PC-3 (cell line): ENCODE measurements at regions not wholly inside any gene's neighbourhood (a gene's known extent, or its start where the extent isn't known, plus 50 kb on each side); places are given as distances from the start of the nearest gene placed in this dataset.

ENCODE experiments used
- ATAC-seq: fragments of 200-7000 bp; cut with Tn5 transposase; 2 replicates; pipeline ENCODE4 v1.9.1; 2020; ENCODE audit warnings: mild to moderate bottlenecking, moderate library complexity
- BruUV-seq: library from RNA; stranded (reverse); fragments of 400-500 nt; replicated peaks from 2 replicates; lab custom pipeline; 2021; lab: Mats Ljungman, UMichigan
- CTCF ChIA-PET: fragments of 300-600 bp; sonication (Branson Sonifier 250); formaldehyde crosslinking; loops from one replicate; lab custom pipeline; 2022; ENCODE audit warnings: antibody characterized with exemption; lab: Charles Lee
- POLR2A ChIA-PET: fragments of 300-600 bp; sonication (Branson Sonifier 250); formaldehyde crosslinking; loops from one replicate; lab custom pipeline; 2022; ENCODE audit warnings: antibody characterized with exemption; ENCODE audit not compliant: unreplicated experiment; lab: Charles Lee
- DNase-seq: peaks from one replicate; pipeline ENCODE4 v3.0.0-alpha.2; 2015
- H2AFZ ChIP-seq: fragments of 300-600 bp; sonication (generic); 2 replicates; pipeline ENCODE4 v1.6.0; 2016; ENCODE audit warnings: antibody characterized with exemption, low read length
- H3F3A ChIP-seq: fragments of 300-600 bp; sonication (generic); one replicate; pipeline ENCODE4 v1.6.0; 2017; ENCODE audit warnings: antibody characterized with exemption, low read length, control low read depth, mild to moderate bottlenecking; ENCODE audit not compliant: unreplicated experiment
- H3K27ac ChIP-seq: fragments of 300-600 bp; sonication (generic); 2 replicates; pipeline ENCODE4 v1.5.1; 2016; ENCODE audit warnings: mild to moderate bottlenecking, low read length
- H3K27me3 ChIP-seq: fragments of 300-600 bp; sonication (generic); 2 replicates; pipeline ENCODE4 v1.6.1; 2016; ENCODE audit warnings: low read length, mixed read lengths
- H3K36me3 ChIP-seq: fragments of 300-600 bp; sonication (generic); 2 replicates; pipeline ENCODE4 v1.6.1; 2016; ENCODE audit warnings: low read depth, mixed run types, low read length, mixed read lengths
- H3K4me1 ChIP-seq: fragments of 300-600 bp; sonication (generic); 2 replicates; pipeline ENCODE4 v1.5.1; 2016; ENCODE audit warnings: low read length; ENCODE audit not compliant: insufficient read depth
- H3K4me2 ChIP-seq: fragments of 300-600 bp; sonication (generic); 2 replicates; pipeline ENCODE4 v1.6.0; 2016; ENCODE audit warnings: low read length
- H3K4me3 ChIP-seq: fragments of 300-600 bp; sonication (generic); 2 replicates; pipeline ENCODE4 v1.5.1; 2016; ENCODE audit warnings: mild to moderate bottlenecking, low read length, mixed read lengths
- H3K79me2 ChIP-seq: fragments of 300-600 bp; sonication (generic); 2 replicates; pipeline ENCODE4 v1.6.1; 2017; ENCODE audit warnings: low read length, mixed read lengths
- H3K9ac ChIP-seq: fragments of 300-600 bp; sonication (generic); 2 replicates; pipeline ENCODE4 v1.6.0; 2016; ENCODE audit warnings: mild to moderate bottlenecking, low read length
- H3K9me2 ChIP-seq: fragments of 300-600 bp; sonication (generic); replicated peaks from 2 replicates; pipeline ENCODE4 v1.6.1; 2016; ENCODE audit warnings: mixed run types, low read length, mixed read lengths
- H3K9me3 ChIP-seq: fragments of 300-600 bp; sonication (generic); 2 replicates; pipeline ENCODE4 v1.6.1; 2016; ENCODE audit warnings: low read length, mixed read lengths
- H4K20me1 ChIP-seq: fragments of 300-600 bp; sonication (generic); 2 replicates; pipeline ENCODE4 v1.6.1; 2016; ENCODE audit warnings: low read length, mixed read lengths
- CTCF ChIP-seq: fragments of 300-600 bp; sonication (generic); conservative IDR thresholded peaks from 2 replicates; pipeline ENCODE4 v1.5.1; 2017; ENCODE audit warnings: antibody characterized with exemption, low read depth, mild to moderate bottlenecking, low read length
- EZH2 ChIP-seq: fragments of 300-600 bp; sonication (generic); IDR thresholded peaks from one replicate; pipeline ENCODE4 v1.6.1; 2017; ENCODE audit warnings: antibody characterized with exemption, mild to moderate bottlenecking, low read length; ENCODE audit not compliant: unreplicated experiment
- EZH2phosphoT487 ChIP-seq: fragments of 300-600 bp; sonication (generic); IDR thresholded peaks from 2 replicates; pipeline ENCODE4 v1.6.1; 2018; ENCODE audit warnings: mild to moderate bottlenecking, antibody characterized with exemption, low read length, borderline replicate concordance
- intact Hi-C: fragments of 100-400 bp; cut with micrococcal nuclease; formaldehyde crosslinking; loops from 2 replicates; pipeline ENCODE4 v1.9.0; 2023

GRCh38 chr18:49652881-49653724 is 91.2 kb downstream of the LIPG start:
- H2AFZ ChIP-seq, result no peak overlapping the region
- ATAC-seq (no peak), DNase-seq (no peak)
- no peak overlapping the region for H3K9ac ChIP-seq
- no peaks in the 10 kb centered on the region for H3K9me3 ChIP-seq
- no peaks in the 10 kb centered on the region for H3F3A ChIP-seq
- no peak overlapping the region for H3K27ac ChIP-seq
- H3K36me3 ChIP-seq, result no peaks in the 10 kb centered on the region
- intact Hi-C loops, result no loop called here
- H3K79me2 ChIP-seq, result no peaks in the 10 kb centered on the region
- no peaks in the 10 kb centered on the region for H4K20me1 ChIP-seq
- no peaks in the 10 kb centered on the region for H3K27me3 ChIP-seq
- ChIA-PET POLR2A (no interaction called here), CTCF (no interaction called here)
- no peak overlapping the region for H3K4me3 ChIP-seq
- peaks cover 10% of the 10 kb centered on the region for H3K4me1 ChIP-seq
- BruUV-seq, result no TSS peak
- H3K9me2 ChIP-seq, result no peaks in the 10 kb centered on the region
- no peak overlapping the region for H3K4me2 ChIP-seq
- TF ChIP-seq CTCF (no peak), EZH2 (no peak), EZH2phosphoT487 (no peak)

DNA sequence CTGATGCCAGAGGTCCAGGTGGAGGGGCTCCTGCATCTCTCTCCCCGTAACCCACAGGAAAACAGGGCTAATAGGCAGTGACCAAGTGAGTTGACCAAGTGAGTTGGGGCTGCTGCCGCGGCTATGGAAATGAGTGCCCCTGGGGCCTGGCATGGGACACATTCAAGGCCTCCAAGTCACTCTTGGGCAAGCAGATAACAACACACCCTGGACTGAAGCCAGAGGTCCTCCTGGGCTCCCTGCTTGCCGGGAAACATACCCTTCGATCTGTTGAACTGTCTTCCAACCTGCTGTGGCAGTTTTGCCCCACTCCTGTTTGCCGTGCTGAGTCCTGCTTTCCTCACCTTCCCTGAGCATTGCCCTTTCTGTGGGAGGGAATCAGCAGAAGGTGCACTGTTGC is 89.2 kb downstream of the LIPG start:
- Histone ChIP-seq H3K36me3 (no peaks in the 10 kb centered on the region), H3K4me2 (no peak overlapping the region), H3K79me2 (no peaks in the 10 kb centered on the region), H3K27ac (no peak overlapping the region), H3K4me3 (no peak overlapping the region), H2AFZ (no peak overlapping the region), H3K9me2 (no peaks in the 10 kb centered on the region), H3K4me1 (peaks cover 9% of the 10 kb centered on the region), H4K20me1 (no peaks in the 10 kb centered on the region), H3F3A (no peaks in the 10 kb centered on the region), H3K9ac (no peak overlapping the region), H3K9me3 (no peaks in the 10 kb centered on the region), H3K27me3 (no peaks in the 10 kb centered on the region)
- ATAC-seq (no peak), DNase-seq (no peak)
- ChIA-PET POLR2A (no interaction called here), CTCF (no interaction called here)
- intact Hi-C loops, result no loop called here
- no TSS peak for BruUV-seq
- no peak for TF ChIP-seq EZH2
- TF ChIP-seq EZH2phosphoT487, result no peak
- no peak for TF ChIP-seq CTCF

DNA sequence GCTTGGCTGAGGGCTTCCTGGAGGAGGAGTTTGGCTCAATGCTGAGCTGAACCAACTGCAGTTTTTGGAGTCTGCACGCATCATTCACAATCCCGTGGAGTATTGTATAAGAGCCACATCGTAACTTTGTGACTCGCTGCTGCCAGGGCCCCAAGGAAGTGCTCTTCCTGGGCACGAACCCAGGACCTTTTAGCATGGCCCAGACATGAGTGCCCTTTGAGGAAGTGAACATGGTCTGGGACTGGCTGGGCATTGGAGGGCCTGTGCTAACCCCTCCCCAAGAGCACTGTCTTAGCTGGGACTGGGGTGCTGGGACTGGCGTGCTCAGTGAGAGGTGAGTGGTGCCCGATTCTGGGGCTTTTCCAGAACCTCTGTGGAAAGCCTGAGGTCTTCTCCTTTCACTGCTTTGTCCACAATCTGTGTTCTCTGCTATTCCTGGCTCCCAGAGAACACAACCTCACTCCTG is 88.6 kb downstream of the LIPG start:
- H3K4me2 ChIP-seq, result no peak overlapping the region
- H3K9me3 ChIP-seq, result no peaks in the 10 kb centered on the region
- H3F3A ChIP-seq, result no peaks in the 10 kb centered on the region
- H3K27me3 ChIP-seq, result no peaks in the 10 kb centered on the region
- no peaks in the 10 kb centered on the region for H3K79me2 ChIP-seq
- no TSS peak for BruUV-seq
- CTCF ChIA-PET, result no interaction called here
- H2AFZ ChIP-seq, result no peak overlapping the region
- H3K9me2 ChIP-seq, result no peaks in the 10 kb centered on the region
- POLR2A ChIA-PET, result no interaction called here
- H3K9ac ChIP-seq, result no peak overlapping the region
- TF ChIP-seq EZH2phosphoT487, result no peak
- no peak for TF ChIP-seq EZH2
- no peak for TF ChIP-seq CTCF
- ATAC-seq (peak; percentile 31; the same call in 1 of the 2 replicates), DNase-seq (peak; percentile 5)
- no peaks in the 10 kb centered on the region for H4K20me1 ChIP-seq
- intact Hi-C loops, result no loop called here
- H3K4me1 ChIP-seq, result peaks cover 6% of the 10 kb centered on the region
- H3K4me3 ChIP-seq, result no peak overlapping the region
- H3K27ac ChIP-seq, result no peak overlapping the region; the same call in 1 of the 2 replicates
- no peaks in the 10 kb centered on the region for H3K36me3 ChIP-seq
